Lower lobe of right lung (tissue), 2 donors: ENCODE measurements at regions not wholly inside any gene's neighbourhood (a gene's known extent, or its start where the extent isn't known, plus 50 kb on each side); places are given as distances from the start of the nearest gene placed in this dataset.
"Not testable (repeated sequence)": the region's sequence is repeated elsewhere in the genome, so short reads cannot be mapped to it uniquely, and the experiment has no call there.

Experiments used
- ATAC-seq, 2 donors: fragments of 200-7000 bp; cut with Tn5 transposase; one replicate each; pipeline ENCODE4 v1.9.1; 2020 to 2022; ENCODE audit warnings: mild to moderate bottlenecking in 2 of 2, moderate library complexity in 2 of 2
- DNase-seq: peaks from one replicate; pipeline ENCODE4 v3.0.0-alpha.2; 2020
- H3K27ac ChIP-seq: fragments of 200-600 bp; one replicate; pipeline ENCODE4 v1.8.0; 2022
- H3K27me3 ChIP-seq: fragments of 200-600 bp; one replicate; pipeline ENCODE4 v1.8.0; 2022; ENCODE audit warnings: low read depth
- H3K36me3 ChIP-seq: fragments of 200-600 bp; one replicate; pipeline ENCODE4 v1.8.0; 2022; ENCODE audit warnings: mild to moderate bottlenecking
- H3K4me1 ChIP-seq: fragments of 200-600 bp; one replicate; pipeline ENCODE4 v1.8.0; 2022
- H3K4me3 ChIP-seq: fragments of 200-600 bp; one replicate; pipeline ENCODE4 v1.8.0; 2022; ENCODE audit warnings: mild to moderate bottlenecking
- H3K9me3 ChIP-seq: fragments of 200-600 bp; one replicate; pipeline ENCODE4 v1.8.0; 2022
- CTCF ChIP-seq: fragments of 200-600 bp; IDR thresholded peaks from one replicate; pipeline ENCODE4 v1.8.0; 2022; ENCODE audit warnings: antibody characterized with exemption, mild to moderate bottlenecking
- intact Hi-C: fragments of 100-400 bp; cut with DNase I; formaldehyde crosslinking; loops from one replicate; pipeline ENCODE4 v1.11.0; 2022
- donor health status: DM: no; HTN: yes; CAD: no; lungs with severe emphysema.

- DNase-seq = peak; percentile 20
- H3K4me3 ChIP-seq = no peak overlapping the region
- TF ChIP-seq CTCF = no peak
- peaks cover 33% of the 10 kb centered on the region for H3K27me3 ChIP-seq
- no peaks in the 10 kb centered on the region for H3K36me3 ChIP-seq
- ATAC-seq = no peak
- no peaks in the 10 kb centered on the region for H3K4me1 ChIP-seq
- no peaks in the 10 kb centered on the region for H3K9me3 ChIP-seq
- H3K27ac ChIP-seq = no peak overlapping the region
- intact Hi-C loops = no loop called here
Observed at GRCh38 chr4:8723222-8723980, 130.8 kb downstream of the CPZ start.

GRCh38 chr4:8722556-8722955, 130.0 kb downstream of the CPZ start:
- TF ChIP-seq CTCF = no peak
- no peaks in the 10 kb centered on the region for H3K4me1 ChIP-seq
- no peaks in the 10 kb centered on the region for H3K36me3 ChIP-seq
- H3K9me3 ChIP-seq = no peaks in the 10 kb centered on the region
- H3K4me3 ChIP-seq = no peak overlapping the region
- ATAC-seq = no peak
- peaks cover 33% of the 10 kb centered on the region for H3K27me3 ChIP-seq
- DNase-seq = peak; percentile 9
- intact Hi-C loops = no loop called here
- no peak overlapping the region for H3K27ac ChIP-seq

- intact Hi-C loops = no loop called here
- H3K36me3 ChIP-seq = no peaks in the 10 kb centered on the region
- DNase-seq (peak; percentile 5), ATAC-seq (no peak)
- H3K4me3 ChIP-seq = no peak overlapping the region
- peaks cover 30% of the 10 kb centered on the region for H3K27me3 ChIP-seq
- H3K27ac ChIP-seq = no peak overlapping the region
- no peaks in the 10 kb centered on the region for H3K4me1 ChIP-seq
- TF ChIP-seq CTCF = no peak
- no peaks in the 10 kb centered on the region for H3K9me3 ChIP-seq
Observed at GRCh38 chr4:8721621-8722020, 129.1 kb downstream of the CPZ start.

- H3K27me3 ChIP-seq = peaks cover 11% of the 10 kb centered on the region
- H3K9me3 ChIP-seq = no peaks in the 10 kb centered on the region
- no peaks in the 10 kb centered on the region for H3K4me1 ChIP-seq
- intact Hi-C loops = no loop called here
- ATAC-seq (no peak), DNase-seq (peak; percentile 6)
- H3K36me3 ChIP-seq = no peaks in the 10 kb centered on the region
- no peak overlapping the region for H3K27ac ChIP-seq
- no peak for TF ChIP-seq CTCF
- H3K4me3 ChIP-seq = no peak overlapping the region
Observed at GRCh38 chr4:8719421-8719820, 126.9 kb downstream of the CPZ start.

- H3K27me3 ChIP-seq, H3K4me3 ChIP-seq, H3K36me3 ChIP-seq, DNase-seq, intact Hi-C loops, H3K9me3 ChIP-seq, H3K27ac ChIP-seq, ATAC-seq, H3K4me1 ChIP-seq: not testable (repeated sequence)
Observed at GRCh38 chr4:8717470-8717869, 124.9 kb downstream of the CPZ start.

GRCh38 chr4:8710946-8711345, 118.4 kb downstream of the CPZ start:
- no peak for TF ChIP-seq CTCF
- Histone ChIP-seq H3K36me3 (no peaks in the 10 kb centered on the region), H3K9me3 (peaks cover 10% of the 10 kb centered on the region), H3K4me1 (no peaks in the 10 kb centered on the region), H3K27me3 (peaks cover 23% of the 10 kb centered on the region), H3K4me3 (no peak overlapping the region), H3K27ac (no peak overlapping the region)
- intact Hi-C loops = no loop called here
- ATAC-seq (no peak), DNase-seq (peak; percentile 14)
